AG04450 (cell line): ENCODE measurements at regions not wholly inside any gene's neighbourhood (a gene's known extent, or its start where the extent isn't known, plus 50 kb on each side); places are given as distances from the start of the nearest gene placed in this dataset.

ENCODE experiments used
- CTCF ChIA-PET: fragments of 300-600, 350-600 bp; formaldehyde crosslinking; extraction: SDS; loops from one replicate; lab custom pipeline; 2022; ENCODE audit warnings: antibody characterized with exemption, inconsistent platforms; lab: Charles Lee
- POLR2A ChIA-PET: fragments of 350-600 bp; formaldehyde crosslinking; extraction: SDS; loops from one replicate; lab custom pipeline; 2021; ENCODE audit warnings: antibody characterized with exemption, inconsistent platforms; lab: Yijun Ruan, JAX
- DNase-seq: peaks from one replicate; pipeline ENCODE4 v3.0.0-alpha.2; 2011; ENCODE audit warnings: low read depth, low spot score
- H3K27ac ChIP-seq: one replicate; pipeline ENCODE4 v1.5.1; 2012; ENCODE audit warnings: low read depth, low read length, control low read depth
- H3K27me3 ChIP-seq: one replicate; pipeline ENCODE4 v1.6.0; 2012; ENCODE audit warnings: low read length; ENCODE audit not compliant: control insufficient read depth, insufficient read depth
- H3K4me3 ChIP-seq: 2 replicates; pipeline ENCODE4 v1.5.1; 2011; ENCODE audit warnings: mild to moderate bottlenecking, low read depth, low read length, control low read depth
- H3K9me3 ChIP-seq: 2 replicates; pipeline ENCODE4 v1.5.1; 2012; ENCODE audit warnings: low read length; ENCODE audit not compliant: control insufficient read depth, insufficient read depth
- CTCF ChIP-seq: IDR thresholded peaks from 2 replicates; pipeline ENCODE4 v1.5.1; 2011; ENCODE audit warnings: low read depth, low read length, control low read depth, inconsistent platforms

GRCh38 chr6:66948106-66948505 lies 1241.1 kb upstream of the EYS start:
- Histone ChIP-seq H3K4me3 (no peak overlapping the region), H3K27me3 (no peaks in the 10 kb centered on the region), H3K9me3 (peaks cover 7% of the 10 kb centered on the region; the same call in 1 of the 2 replicates), H3K27ac (no peak overlapping the region)
- no peak for DNase-seq
- CTCF ChIA-PET: no interaction called here
- no peak for TF ChIP-seq CTCF
- POLR2A ChIA-PET: no interaction called here

GRCh38 chr6:66940003-66940402 lies 1233.0 kb upstream of the EYS start:
- H3K4me3 ChIP-seq: no peak overlapping the region
- peaks cover 8% of the 10 kb centered on the region for H3K9me3 ChIP-seq
- no peaks in the 10 kb centered on the region for H3K27me3 ChIP-seq
- POLR2A ChIA-PET: no interaction called here
- no peak overlapping the region for H3K27ac ChIP-seq
- no peak for TF ChIP-seq CTCF
- CTCF ChIA-PET: no interaction called here
- DNase-seq: no peak

- Histone ChIP-seq H3K9me3 (peaks cover 8% of the 10 kb centered on the region), H3K27me3 (no peaks in the 10 kb centered on the region), H3K27ac (no peak overlapping the region), H3K4me3 (no peak overlapping the region)
- ChIA-PET CTCF (no interaction called here), POLR2A (no interaction called here)
- DNase-seq: no peak
- TF ChIP-seq CTCF: no peak
These were observed 1230.2 kb upstream of the EYS start for GRCh38 chr6:66937180-66937579.

GRCh38 chr6:66935612-66936011 lies 1228.6 kb upstream of the EYS start:
- no peak for DNase-seq
- ChIA-PET CTCF (no interaction called here), POLR2A (no interaction called here)
- TF ChIP-seq CTCF: no peak
- Histone ChIP-seq H3K27ac (no peak overlapping the region), H3K9me3 (peaks cover 8% of the 10 kb centered on the region), H3K27me3 (no peaks in the 10 kb centered on the region), H3K4me3 (no peak overlapping the region)

- POLR2A ChIA-PET: no interaction called here
These were observed 1224.8 kb upstream of the EYS start for GRCh38 chr6:66931787-66932186.

More at GRCh38 chr6:66931787-66932186, 1224.8 kb upstream of the EYS start:
- no peak overlapping the region for H3K4me3 ChIP-seq
- H3K27me3 ChIP-seq: no peaks in the 10 kb centered on the region
- no peak overlapping the region for H3K27ac ChIP-seq
- DNase-seq: no peak
- CTCF ChIA-PET: no interaction called here
- H3K9me3 ChIP-seq: peaks cover 5% of the 10 kb centered on the region
- no peak for TF ChIP-seq CTCF
